ENCODE measurements at regions not wholly inside any gene's neighbourhood (a gene's known extent, or its start where the extent isn't known, plus 50 kb on each side); places are given as distances from the start of the nearest gene placed in this dataset.

GRCh38 chr10:64486149-64486548 is 964.9 kb downstream of the REEP3 start:
- H3K4me3 Mint-ChIP-seq: no peak overlapping the region

GRCh38 chr10:64486901-64487300 is 965.7 kb downstream of the REEP3 start:
- no peaks in the 10 kb centered on the region for H3K9me3 ChIP-seq (ENCODE audit: control insufficient read depth, low read length)
- TF ChIP-seq, protein P1, sequence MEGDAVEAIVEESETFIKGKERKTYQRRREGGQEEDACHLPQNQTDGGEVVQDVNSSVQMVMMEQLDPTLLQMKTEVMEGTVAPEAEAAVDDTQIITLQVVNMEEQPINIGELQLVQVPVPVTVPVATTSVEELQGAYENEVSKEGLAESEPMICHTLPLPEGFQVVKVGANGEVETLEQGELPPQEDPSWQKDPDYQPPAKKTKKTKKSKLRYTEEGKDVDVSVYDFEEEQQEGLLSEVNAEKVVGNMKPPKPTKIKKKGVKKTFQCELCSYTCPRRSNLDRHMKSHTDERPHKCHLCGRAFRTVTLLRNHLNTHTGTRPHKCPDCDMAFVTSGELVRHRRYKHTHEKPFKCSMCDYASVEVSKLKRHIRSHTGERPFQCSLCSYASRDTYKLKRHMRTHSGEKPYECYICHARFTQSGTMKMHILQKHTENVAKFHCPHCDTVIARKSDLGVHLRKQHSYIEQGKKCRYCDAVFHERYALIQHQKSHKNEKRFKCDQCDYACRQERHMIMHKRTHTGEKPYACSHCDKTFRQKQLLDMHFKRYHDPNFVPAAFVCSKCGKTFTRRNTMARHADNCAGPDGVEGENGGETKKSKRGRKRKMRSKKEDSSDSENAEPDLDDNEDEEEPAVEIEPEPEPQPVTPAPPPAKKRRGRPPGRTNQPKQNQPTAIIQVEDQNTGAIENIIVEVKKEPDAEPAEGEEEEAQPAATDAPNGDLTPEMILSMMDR (conservative IDR thresholded peaks at IDR 0.05): no peak
- H3K27ac ChIP-seq (ENCODE audit: low read depth, low read length): no peak overlapping the region
- Mint-ChIP-seq H3K27ac (no peak overlapping the region), H3K4me3 (no peak overlapping the region), H3K27me3 (ENCODE audit: insufficient read depth) (no peaks in the 10 kb centered on the region), H3K36me3 (ENCODE audit: low read depth) (no peaks in the 10 kb centered on the region), H3K9me3 (peaks cover 3% of the 10 kb centered on the region), H3K4me1 (peaks cover 7% of the 10 kb centered on the region)
- H3K4me1 ChIP-seq (ENCODE audit: control insufficient read depth, insufficient read depth, low read length): peaks cover 5% of the 10 kb centered on the region
- H3K36me3 ChIP-seq (ENCODE audit: control insufficient read depth, insufficient read depth, low read length): no peaks in the 10 kb centered on the region
- no peak for DNase-seq
- no peaks in the 10 kb centered on the region for H3K27me3 ChIP-seq (ENCODE audit: control insufficient read depth, insufficient read depth, low read length, poor library complexity, severe bottlenecking)
- no peak overlapping the region for H3K9ac ChIP-seq (ENCODE audit: extremely low read depth, low read length, poor library complexity, severe bottlenecking)
- H3K4me3 ChIP-seq (ENCODE audit: low read length): no peak overlapping the region

More at GRCh38 chr10:64486149-64486548, 964.9 kb downstream of the REEP3 start:
- no peaks in the 10 kb centered on the region for H3K36me3 Mint-ChIP-seq (ENCODE audit: low read depth)
- H3K4me1 Mint-ChIP-seq: peaks cover 7% of the 10 kb centered on the region
- no peaks in the 10 kb centered on the region for H3K9me3 ChIP-seq (ENCODE audit: control insufficient read depth, low read length)
- TF ChIP-seq, protein P1 (conservative IDR thresholded peaks at IDR 0.05): no peak
- no peaks in the 10 kb centered on the region for H3K27me3 Mint-ChIP-seq (ENCODE audit: insufficient read depth)
- peaks cover 3% of the 10 kb centered on the region for H3K9me3 Mint-ChIP-seq
- no peaks in the 10 kb centered on the region for H3K27me3 ChIP-seq (ENCODE audit: control insufficient read depth, insufficient read depth, low read length, poor library complexity, severe bottlenecking)
- no peaks in the 10 kb centered on the region for H3K36me3 ChIP-seq (ENCODE audit: control insufficient read depth, insufficient read depth, low read length)
- WGBS, 2 experiments (ENCODE audit: insufficient coverage in 1 of 2, insufficient read length in 1 of 2): 86 to 100% methylated on average over 1 to 2 of the region's 2 CpGs
- no peak overlapping the region for H3K27ac Mint-ChIP-seq
- H3K9ac ChIP-seq (ENCODE audit: extremely low read depth, low read length, poor library complexity, severe bottlenecking): no peak overlapping the region
- DNase-seq: no peak
- H3K4me3 ChIP-seq (ENCODE audit: low read length): no peak overlapping the region
- peaks cover 5% of the 10 kb centered on the region for H3K4me1 ChIP-seq (ENCODE audit: control insufficient read depth, insufficient read depth, low read length)
- no peak overlapping the region for H3K27ac ChIP-seq (ENCODE audit: low read depth, low read length)

GRCh38 chr10:64494901-64495300 is 973.7 kb downstream of the REEP3 start:
- no peaks in the 10 kb centered on the region for H3K36me3 Mint-ChIP-seq (ENCODE audit: low read depth)
- H3K4me1 Mint-ChIP-seq: no peaks in the 10 kb centered on the region
- Histone ChIP-seq H3K9ac (ENCODE audit: extremely low read depth, low read length, poor library complexity, severe bottlenecking) (no peak overlapping the region), H3K4me3 (ENCODE audit: low read length) (no peak overlapping the region), H3K36me3 (ENCODE audit: control insufficient read depth, insufficient read depth, low read length) (no peaks in the 10 kb centered on the region), H3K27me3 (ENCODE audit: control insufficient read depth, insufficient read depth, low read length, poor library complexity, severe bottlenecking) (no peaks in the 10 kb centered on the region), H3K4me1 (ENCODE audit: control insufficient read depth, insufficient read depth, low read length) (no peaks in the 10 kb centered on the region), H3K27ac (ENCODE audit: low read depth, low read length) (no peak overlapping the region), H3K9me3 (ENCODE audit: control insufficient read depth, low read length) (peaks cover 13% of the 10 kb centered on the region)
- no peak overlapping the region for H3K27ac Mint-ChIP-seq
- peaks cover 1% of the 10 kb centered on the region for H3K9me3 Mint-ChIP-seq
- DNase-seq: no peak
- no peaks in the 10 kb centered on the region for H3K27me3 Mint-ChIP-seq (ENCODE audit: insufficient read depth)
- no peak overlapping the region for H3K4me3 Mint-ChIP-seq
- TF ChIP-seq, protein P1 (conservative IDR thresholded peaks at IDR 0.05): no peak
